ENCODE measurements at regions not wholly inside any gene's neighbourhood (a gene's known extent, or its start where the extent isn't known, plus 50 kb on each side); places are given as distances from the start of the nearest gene placed in this dataset.
"Not testable (repeated sequence)": the region's sequence is repeated elsewhere in the genome, so short reads cannot be mapped to it uniquely, and the experiment has no call there.

- TF ChIP-seq CTCF (IDR thresholded peaks at IDR 0.05; ENCODE audit: low read depth, low read length) = no peak
- no peaks in the 10 kb centered on the region for H3K9me3 ChIP-seq (ENCODE audit: control insufficient read depth, insufficient read depth, low read length)
- ChIA-PET CTCF (no interaction called here), POLR2A (no interaction called here)
- no peak overlapping the region for H3K27ac ChIP-seq (ENCODE audit: low read depth, low read length)
- no peaks in the 10 kb centered on the region for H3K27me3 ChIP-seq (ENCODE audit: control insufficient read depth, insufficient read depth, low read length)
- DNase-seq (ENCODE audit: low read depth, low spot score) = no peak
- no peak overlapping the region for H3K4me3 ChIP-seq (ENCODE audit: low read depth, low read length)
These were observed 212.7 kb upstream of the KCND2 start for GRCh38 chr7:120060281-120060680.

DNA sequence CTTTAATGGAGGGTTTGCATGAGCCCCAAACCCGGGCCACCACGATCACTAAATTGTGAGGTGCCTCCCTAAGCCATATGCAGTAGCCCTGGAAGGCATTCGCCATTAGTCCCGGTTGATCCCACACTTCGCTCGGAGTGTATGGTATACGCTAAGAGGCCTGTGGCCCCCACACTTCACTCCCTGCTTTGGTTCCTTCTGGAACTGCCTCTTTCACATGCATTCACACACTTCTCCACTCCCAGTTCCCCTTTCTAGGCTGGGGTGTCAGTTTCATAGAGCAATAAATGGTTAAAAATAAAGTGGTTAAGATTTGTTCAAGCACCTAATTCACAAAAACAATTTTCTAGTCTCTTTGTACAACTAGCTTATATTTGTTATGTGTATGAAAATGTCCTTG is 212.1 kb upstream of the KCND2 start:
- Histone ChIP-seq H3K9me3 (ENCODE audit: control insufficient read depth, insufficient read depth, low read length) (no peaks in the 10 kb centered on the region), H3K27ac (ENCODE audit: low read depth, low read length) (no peak overlapping the region), H3K27me3 (ENCODE audit: control insufficient read depth, insufficient read depth, low read length) (no peaks in the 10 kb centered on the region), H3K4me3 (ENCODE audit: low read depth, low read length) (no peak overlapping the region)
- ChIA-PET POLR2A (no interaction called here), CTCF (no interaction called here)
- TF ChIP-seq CTCF (IDR thresholded peaks at IDR 0.05; ENCODE audit: low read depth, low read length) = no peak
- no peak for DNase-seq (ENCODE audit: low read depth, low spot score)

GRCh38 chr7:120064565-120064964 is 208.4 kb upstream of the KCND2 start:
- ChIA-PET CTCF (interaction anchor here (1.8 kb wide), 1 partner anchor 129 kb away, joined by 6 read pairs; no protein-coding TSS in a partner anchor), POLR2A (interaction anchor here (0.9 kb wide), 1 partner anchor 12 kb away, joined by 4 read pairs; no protein-coding TSS in a partner anchor)
- peak; percentile 60 for DNase-seq (ENCODE audit: low read depth, low spot score)
- no peak overlapping the region for H3K4me3 ChIP-seq (ENCODE audit: low read depth, low read length)
- peaks cover 2% of the 10 kb centered on the region; the same call in 1 of the 2 replicates for H3K9me3 ChIP-seq (ENCODE audit: control insufficient read depth, insufficient read depth, low read length)
- no peak for TF ChIP-seq CTCF (IDR thresholded peaks at IDR 0.05; ENCODE audit: low read depth, low read length)
- no peaks in the 10 kb centered on the region for H3K27me3 ChIP-seq (ENCODE audit: control insufficient read depth, insufficient read depth, low read length)
- no peak overlapping the region for H3K27ac ChIP-seq (ENCODE audit: low read depth, low read length)

DNA sequence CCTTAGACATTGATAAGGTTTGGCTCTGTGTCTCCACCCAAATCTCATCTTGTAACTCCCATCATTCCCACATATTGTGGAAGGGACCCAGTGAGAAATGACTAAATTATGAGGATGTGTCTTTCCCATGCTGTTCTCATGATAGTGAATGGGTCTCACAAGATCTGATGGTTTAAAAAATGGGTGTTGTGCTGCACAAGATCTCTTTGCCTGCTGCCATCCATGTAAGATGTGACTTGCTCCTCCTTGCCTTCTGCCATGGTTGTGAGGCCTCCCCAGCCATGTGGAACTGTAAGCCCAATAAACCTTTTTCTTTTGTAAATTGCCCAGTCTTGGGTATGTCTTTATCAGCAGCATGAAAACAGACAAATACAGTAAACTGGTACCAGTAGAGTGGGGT is 206.1 kb upstream of the KCND2 start:
- DNase-seq (ENCODE audit: low read depth, low spot score); POLR2A ChIA-PET; CTCF ChIA-PET; H3K27me3 ChIP-seq (ENCODE audit: control insufficient read depth, insufficient read depth, low read length); H3K27ac ChIP-seq (ENCODE audit: low read depth, low read length); H3K9me3 ChIP-seq (ENCODE audit: control insufficient read depth, insufficient read depth, low read length); H3K4me3 ChIP-seq (ENCODE audit: low read depth, low read length): not testable (repeated sequence)

DNA sequence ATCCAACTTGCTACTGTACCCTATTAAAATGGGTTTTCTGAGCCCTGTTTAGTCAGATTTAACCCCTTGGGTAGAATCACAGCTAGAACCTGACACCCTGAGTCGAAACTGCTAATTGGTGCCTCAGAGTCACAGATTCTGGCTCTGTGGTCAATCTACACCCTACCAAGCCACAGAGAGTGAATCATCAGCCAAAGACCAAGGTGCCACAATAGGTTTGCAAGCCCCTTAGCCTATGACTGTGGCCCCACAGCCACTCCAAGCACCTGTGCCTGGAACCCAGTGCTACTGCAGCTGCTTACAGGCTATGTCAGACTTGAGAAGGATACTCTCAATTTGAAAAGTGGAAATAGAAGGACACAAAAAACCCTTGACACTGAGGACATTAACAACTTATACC is 202.8 kb upstream of the KCND2 start:
- no peaks in the 10 kb centered on the region for H3K27me3 ChIP-seq (ENCODE audit: control insufficient read depth, insufficient read depth, low read length)
- no peak overlapping the region for H3K4me3 ChIP-seq (ENCODE audit: low read depth, low read length)
- ChIA-PET CTCF (no interaction called here), POLR2A (no interaction called here)
- H3K27ac ChIP-seq (ENCODE audit: low read depth, low read length) = no peak overlapping the region
- peaks cover 2% of the 10 kb centered on the region; the same call in 1 of the 2 replicates for H3K9me3 ChIP-seq (ENCODE audit: control insufficient read depth, insufficient read depth, low read length)
- DNase-seq (ENCODE audit: low read depth, low spot score) = no peak
- no peak for TF ChIP-seq CTCF (IDR thresholded peaks at IDR 0.05; ENCODE audit: low read depth, low read length)

GRCh38 chr7:120077777-120078176 is 195.2 kb upstream of the KCND2 start:
- no peak overlapping the region for H3K27ac ChIP-seq (ENCODE audit: low read depth, low read length)
- H3K27me3 ChIP-seq (ENCODE audit: control insufficient read depth, insufficient read depth, low read length) = no peaks in the 10 kb centered on the region
- no peak for TF ChIP-seq CTCF (IDR thresholded peaks at IDR 0.05; ENCODE audit: low read depth, low read length)
- no peak overlapping the region for H3K4me3 ChIP-seq (ENCODE audit: low read depth, low read length)
- H3K9me3 ChIP-seq (ENCODE audit: control insufficient read depth, insufficient read depth, low read length) = no peaks in the 10 kb centered on the region
- ChIA-PET CTCF (interaction anchor here (0.7 kb wide), 1 partner anchor 124 kb away, joined by 3 read pairs; no protein-coding TSS in a partner anchor), POLR2A (no interaction called here)
- DNase-seq (ENCODE audit: low read depth, low spot score) = no peak

Measured in AG04450 (cell line).